ENCODE measurements at regions not wholly inside any gene's neighbourhood (a gene's known extent, or its start where the extent isn't known, plus 50 kb on each side); places are given as distances from the start of the nearest gene placed in this dataset.

DNA sequence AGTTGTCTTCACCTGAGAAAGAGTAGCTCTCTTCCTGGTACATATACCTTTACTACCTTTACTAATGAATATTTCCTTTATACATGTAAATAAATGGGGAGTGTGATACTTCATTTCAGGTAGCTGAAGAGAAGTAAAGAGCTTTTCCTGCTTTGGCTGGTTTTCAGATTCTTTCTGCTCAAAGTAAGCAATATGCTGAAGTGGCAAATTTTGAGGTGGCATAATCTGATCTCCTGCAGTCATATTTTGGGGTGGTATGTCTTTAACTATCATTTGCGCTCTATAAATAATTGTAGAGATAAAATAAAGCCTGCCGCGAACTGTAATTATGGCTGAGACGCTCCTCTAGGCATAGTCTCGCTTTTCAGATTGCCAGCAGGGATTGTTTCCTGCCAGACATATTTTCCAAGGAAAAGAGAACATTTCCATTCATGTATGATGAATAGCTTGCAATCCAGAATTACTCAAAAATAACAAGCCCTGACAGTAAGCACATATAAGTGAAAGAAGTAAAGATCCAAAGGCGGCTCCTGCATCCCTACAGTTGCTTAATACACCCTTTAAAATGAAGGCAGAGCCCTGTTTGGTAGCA lies 200.7 kb downstream of the C12orf50 start:
- no peak for FAIRE-seq

DNA sequence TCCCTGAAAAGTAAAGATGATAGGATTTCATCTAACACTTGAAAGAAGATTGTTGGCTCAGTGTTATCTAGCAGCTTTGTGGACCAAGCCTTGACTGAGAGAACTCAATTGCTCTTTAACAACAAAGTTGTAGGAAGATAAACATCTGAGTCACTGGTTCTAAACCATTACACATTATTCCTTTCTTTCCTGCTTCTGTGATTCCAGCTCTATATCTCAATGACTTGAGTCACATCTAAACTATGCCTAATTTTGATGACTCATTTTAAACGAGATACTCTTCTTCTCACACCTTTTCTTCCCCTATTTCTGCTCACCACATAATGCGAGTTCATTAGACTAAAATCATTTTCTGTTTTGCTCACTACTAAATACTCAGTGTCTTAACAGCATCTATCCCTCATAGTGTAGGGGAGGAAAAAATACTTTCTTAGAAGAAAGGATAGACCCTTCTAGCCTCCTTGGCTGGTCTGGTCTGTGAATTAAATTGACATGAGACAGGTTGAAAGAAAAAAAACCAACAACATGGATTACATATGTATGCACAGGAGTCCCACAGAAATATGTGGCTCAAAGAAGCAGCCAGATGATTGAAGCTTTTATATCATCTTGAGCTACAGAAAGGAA lies 201.4 kb downstream of the C12orf50 start:
- no peak for FAIRE-seq

DNA sequence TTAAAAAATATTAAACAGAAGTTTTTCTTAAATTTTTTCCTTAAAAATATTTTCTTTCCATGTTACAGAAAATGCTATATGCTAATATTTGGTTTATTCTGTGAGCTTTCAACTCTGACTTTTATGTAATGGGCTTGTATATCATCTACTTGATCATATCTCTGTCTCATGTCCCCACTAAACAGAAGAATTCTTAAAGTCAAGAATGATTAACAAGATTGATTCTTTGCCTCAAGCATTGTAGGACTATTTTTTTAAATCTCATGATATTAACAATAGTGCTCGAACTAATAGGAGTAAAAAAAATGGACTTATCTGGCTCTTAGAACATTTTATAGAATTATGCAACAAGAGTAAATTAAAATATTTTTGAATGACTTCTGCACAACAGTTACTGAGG lies 206.3 kb downstream of the C12orf50 start:
- no peak for FAIRE-seq

DNA sequence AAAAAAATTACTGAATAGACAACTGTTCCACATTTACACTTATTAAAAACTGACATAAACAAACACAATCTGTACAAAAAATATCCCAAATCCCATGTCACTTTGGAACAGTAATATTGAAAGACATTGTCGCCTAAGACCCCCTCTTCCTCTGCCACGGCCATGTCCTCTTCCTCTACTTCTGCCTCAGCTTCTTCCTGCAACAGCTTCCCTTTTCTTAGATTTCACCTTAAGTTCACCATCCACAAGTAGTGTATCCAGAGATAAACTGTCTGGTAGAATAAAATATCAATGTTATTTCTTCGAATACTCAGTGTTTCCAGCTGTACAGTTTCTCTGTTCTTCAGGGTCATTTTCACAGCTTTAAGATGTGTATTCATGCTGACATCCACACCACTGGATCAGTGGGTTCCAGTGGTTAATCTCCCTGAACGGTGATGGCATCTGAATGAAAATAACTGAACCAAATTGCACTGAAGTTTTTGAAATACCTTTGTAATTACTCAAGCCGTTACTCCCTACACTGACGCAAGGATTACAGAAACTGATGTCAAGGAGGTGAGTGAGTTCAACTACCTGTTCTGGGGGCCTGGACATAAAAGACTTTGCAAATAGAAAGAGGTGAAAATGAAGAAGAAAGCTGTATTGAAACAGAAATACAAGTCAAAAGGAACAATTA lies 208.5 kb downstream of the C12orf50 start:
- FAIRE-seq = no peak

DNA sequence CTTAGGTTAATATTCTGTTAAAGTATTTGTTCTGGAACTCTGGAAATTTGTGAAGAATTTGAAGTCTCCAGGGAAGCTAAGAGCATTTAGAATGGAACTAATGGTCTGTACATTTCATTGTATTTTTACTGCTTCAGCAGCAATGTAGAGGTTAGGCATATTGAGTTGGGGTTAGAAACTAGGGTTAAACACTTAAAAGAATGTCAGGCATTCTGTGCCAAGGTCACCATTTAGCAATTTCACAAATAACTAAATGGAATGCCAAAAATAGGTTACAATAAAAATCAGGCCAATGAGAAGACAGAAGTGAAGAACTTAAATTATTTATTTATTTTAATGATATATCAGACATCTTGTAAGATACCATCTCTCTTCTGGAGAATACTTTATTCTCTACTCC lies 210.8 kb downstream of the C12orf50 start:
- no peak for FAIRE-seq

DNA sequence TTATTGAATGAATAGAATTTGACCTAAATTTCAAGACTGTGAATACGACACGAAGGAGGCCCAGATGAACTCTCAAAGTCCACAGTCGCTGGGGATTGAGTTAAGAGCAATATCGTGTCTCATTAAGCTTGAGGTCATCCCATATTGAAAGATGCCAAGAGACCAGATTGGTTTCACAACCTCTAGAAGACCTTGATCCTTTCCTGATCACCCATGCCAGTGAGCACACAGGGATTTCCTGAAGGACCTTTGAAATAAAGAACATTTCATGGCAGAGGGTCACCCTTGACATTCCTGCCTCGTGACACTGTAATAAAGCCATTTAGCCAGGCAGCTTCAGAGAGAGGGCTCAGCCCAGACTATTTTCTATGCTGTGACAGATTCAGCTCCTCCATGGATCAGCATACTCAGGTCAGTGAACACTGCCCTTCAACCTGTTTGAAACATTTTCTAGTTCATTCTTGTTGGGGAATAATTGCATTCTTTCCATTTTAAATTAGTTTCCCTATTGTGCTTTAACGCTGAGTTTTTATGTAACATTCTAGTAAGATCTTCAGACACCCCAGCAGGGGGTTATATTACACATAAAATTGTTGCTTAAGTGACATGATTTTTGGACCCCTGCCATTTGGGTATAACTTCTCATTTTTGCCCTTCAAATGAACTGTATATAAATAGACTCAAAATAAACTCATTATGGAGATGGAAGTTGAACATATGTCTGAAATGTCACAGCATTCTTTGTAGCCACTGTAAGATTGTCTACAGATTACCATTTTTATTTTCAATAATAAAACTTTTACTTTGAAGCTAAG lies 213.2 kb downstream of the C12orf50 start:
- no peak for FAIRE-seq

DNA sequence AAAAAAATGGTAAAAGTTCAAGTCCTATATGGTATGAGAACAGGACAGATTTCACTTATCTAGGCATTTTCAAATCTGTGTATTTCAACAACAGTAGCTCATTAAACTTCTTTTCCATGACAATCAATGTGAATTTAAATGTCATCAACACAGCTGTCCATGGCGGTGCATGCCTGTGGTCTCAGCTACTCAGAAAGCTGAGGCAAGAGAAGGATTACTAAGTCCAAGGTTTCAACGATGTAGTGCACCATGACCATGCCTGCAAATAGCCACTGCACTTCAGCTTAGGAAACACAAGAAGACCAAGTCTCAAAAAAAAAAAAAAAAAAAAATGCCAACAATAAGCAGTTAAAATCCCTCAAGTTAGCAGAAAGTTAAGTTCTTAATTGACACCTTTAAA lies 214.6 kb downstream of the C12orf50 start:
- no peak for FAIRE-seq

DNA sequence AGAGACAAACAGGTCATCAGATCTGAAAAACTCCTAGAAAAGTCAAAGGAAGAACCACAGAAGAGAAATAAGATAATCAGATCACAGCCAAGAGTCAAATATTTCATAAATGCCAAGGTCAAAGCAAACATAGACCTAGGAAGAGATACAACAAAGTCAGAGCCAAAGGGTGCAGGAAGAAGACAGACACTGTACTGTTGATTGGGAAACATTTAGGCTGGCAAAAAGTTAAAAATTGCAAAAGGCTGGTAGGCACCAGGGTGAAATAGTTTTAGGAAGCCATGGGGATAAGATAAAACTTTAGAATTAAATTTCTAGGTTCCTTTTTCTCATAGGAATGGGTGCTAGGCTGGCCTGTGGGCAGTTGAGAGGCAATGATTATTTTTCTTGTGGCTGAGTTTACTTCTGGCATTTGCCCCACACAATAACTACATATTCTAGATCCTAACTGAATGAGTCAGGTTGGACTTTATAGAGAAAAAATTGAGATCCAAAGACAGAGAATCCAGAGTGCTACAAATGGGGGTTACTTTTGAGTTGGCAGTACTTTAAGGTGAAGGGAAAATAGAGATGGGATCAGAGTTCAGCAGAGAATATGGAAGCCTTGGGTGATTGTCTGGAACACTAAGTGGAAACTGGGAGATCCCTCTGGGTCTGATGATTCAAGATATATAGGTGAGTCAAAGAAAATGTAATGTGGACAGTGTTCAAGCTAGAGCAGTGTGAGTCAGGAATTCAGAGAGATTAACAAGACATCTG lies 215.5 kb downstream of the C12orf50 start:
- no peak for FAIRE-seq

DNA sequence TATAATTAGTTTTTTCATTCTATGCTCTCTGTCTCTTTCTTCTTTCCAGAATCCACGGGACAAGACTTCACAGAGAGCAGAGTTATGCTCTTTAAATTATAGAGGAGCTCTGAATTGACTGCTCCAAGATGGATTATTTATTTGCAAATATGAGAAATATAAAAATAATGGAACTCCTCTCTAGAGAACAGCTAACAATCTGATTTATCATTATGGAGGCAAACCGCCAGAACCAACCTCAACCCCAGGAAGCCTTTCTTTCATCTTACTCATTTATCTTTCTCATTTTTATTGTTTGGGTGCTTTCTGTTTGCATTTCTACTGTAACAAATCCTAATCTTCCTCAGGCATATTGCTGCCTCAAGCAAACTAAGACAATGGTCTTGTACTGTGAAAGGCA lies 216.5 kb downstream of the C12orf50 start:
- no peak for FAIRE-seq

DNA sequence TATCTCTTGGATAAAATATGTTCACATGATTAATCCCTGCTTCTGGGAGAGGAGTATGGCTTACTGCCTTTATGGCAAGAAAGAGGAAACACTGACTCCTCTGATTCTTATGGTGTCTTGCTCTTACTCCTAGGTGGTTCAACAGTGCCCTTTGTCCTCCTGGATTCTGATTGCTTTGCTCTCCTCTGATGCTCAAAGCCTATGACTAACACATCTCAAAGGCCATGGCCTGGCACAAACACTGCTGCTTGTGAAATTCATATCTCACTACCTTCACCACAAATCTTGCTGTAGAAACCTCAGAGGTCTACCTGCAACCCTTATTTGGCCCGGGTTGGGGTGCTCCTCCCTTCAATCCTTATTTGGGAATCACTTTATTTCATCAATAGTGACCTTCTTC lies 217.2 kb downstream of the C12orf50 start:
- FAIRE-seq = no peak

DNA sequence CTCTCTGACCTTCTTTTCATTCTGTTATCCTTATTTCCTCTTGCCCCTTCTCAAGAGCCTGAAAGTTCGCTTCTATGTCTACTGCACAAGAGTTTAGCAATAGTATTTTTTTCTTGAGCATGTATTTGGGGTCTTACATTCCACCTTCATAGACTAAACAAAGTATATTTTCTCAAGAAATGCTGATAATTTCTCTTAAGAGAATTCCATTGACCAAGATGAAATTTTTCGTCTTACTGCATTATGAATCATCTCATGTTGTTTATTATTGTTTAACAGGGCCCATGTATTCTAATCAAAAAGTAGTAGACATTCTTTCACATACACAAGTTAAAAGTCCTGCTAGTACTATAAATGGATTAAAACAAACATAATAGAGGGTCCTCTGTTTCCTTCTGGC lies 219.3 kb downstream of the C12orf50 start:
- no peak for FAIRE-seq

DNA sequence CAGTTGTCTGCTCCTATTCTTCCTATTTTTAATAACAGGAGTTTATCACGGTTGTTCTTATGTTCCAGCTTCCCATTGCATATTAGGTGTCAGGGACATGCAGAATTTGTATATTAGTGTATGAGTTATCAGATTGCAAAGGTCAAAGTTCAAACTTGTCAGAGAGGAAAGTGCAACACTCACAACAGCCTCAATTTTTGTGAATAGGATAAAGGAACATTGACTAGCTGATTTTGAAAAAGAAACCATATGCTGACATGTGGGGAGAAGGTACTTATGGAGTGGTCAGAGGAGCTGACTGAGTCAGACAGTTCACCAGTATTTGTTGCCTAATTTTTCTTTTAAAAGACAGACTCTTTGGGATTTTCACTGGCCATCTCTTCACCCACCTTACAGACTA lies 222.1 kb downstream of the C12orf50 start:
- no peak for FAIRE-seq

DNA sequence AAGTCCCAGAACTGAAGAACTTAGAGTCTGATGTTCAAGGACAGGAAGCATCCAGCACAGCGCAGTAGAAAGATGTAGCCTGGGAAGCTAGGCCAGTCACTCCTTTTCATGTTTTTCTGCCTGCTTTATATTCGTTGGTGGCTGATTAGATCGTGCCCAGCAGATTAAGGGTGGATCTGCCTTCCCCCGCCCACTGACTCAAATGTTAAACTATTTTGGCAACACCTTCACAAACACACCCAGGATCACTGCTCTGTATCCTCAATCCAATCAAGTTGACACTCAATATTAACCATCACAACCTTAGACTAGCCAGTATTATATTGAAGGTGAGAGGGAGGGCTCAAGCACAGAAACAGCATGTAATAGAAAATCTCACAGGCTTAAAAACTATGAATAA lies 222.9 kb downstream of the C12orf50 start:
- FAIRE-seq = no peak

DNA sequence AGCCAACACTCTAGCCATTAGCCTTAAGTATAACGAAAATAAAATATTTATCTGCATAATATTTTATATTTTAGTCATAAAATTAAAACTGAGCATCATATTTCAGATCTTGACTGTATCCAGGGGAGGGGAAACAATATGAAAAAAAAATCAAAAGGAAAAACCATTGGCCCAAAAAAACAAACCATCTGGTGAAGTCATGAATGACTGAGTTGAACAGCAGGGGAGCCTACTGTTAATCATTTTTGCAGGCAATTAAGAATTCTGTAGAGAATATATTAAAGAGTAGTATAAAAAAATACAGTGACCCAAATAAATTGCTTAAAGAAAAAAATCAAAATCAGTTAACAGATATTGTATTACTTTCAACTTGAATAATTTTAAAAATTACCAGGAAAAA lies 224.8 kb downstream of the C12orf50 start:
- no peak for FAIRE-seq

DNA sequence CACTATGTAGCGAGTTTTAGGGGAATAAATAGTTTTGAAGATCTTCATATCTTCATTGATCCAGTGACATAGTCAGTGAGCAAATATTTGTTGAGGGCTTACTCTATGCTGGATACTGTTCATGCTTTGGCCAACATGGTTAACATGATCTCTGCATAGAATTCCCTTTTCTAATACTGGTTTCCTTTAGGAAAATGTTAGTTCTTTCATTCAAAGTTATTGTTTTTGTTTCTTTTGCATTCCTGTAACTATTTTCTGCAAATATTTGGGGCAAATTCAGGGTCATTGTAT lies 226.5 kb downstream of the C12orf50 start:
- no peak for FAIRE-seq

DNA sequence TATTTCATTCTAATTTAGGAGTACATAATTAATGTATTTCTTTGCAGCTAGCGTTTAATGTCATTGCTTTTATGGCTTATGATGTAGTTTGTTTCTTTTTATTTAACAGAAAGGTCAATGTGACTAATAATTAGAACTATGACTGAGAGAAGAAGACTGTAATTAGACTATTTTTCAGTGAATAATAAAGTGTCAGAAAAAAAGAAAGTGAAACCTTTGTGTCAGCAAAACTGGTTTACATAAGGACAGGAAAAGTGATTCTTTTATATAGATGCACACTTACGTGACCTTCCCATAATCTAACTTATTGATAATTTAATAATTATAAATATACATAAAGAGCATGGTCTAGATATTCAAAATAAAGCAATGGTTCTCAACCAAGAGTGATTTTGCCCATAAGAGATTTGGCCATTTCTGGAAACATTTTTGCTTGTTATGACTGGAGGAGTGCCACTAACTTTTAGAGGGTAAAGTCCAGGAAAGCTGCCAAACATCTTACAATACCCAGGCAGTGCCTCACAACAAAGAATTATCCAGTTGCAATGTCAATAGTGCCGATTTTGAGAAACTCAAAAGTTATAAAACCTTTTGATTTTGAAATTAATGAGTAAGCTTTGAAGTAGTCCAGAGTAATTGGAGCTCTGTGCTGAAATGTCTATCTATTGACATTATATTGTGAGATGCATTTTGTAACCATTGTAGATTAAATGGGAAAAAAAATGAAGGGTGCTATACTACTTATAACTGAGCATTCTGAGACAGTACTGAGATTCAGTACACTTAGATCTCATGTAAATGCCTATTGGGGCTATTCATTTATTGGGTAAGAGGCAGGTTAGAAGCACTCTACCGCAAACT lies 227.1 kb downstream of the C12orf50 start:
- no peak for FAIRE-seq

DNA sequence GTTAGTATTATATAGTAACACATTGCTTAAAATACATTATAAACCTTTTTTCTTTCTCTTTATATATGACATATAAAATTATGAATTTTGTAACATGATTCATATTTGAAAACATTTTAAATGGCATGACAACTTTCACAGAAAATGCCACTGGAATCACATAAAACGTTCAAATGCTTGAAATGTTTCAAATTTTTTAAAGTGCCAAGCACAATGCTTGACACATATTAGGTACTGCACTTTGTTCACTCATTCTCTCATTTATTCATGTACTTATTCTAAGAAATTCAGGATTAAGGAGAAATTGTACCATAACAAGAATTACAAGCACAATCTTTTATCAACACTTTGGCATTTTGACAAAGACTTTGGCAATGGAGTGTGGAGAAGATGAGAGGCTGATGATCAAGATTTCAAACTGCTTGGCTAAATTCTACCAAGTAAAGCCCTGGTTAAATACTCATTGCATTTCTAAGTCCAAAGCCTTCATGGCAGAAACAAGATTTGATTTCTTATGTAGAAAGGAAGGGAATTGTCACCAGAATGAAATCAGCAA lies 232.2 kb downstream of the C12orf50 start:
- FAIRE-seq = no peak

DNA sequence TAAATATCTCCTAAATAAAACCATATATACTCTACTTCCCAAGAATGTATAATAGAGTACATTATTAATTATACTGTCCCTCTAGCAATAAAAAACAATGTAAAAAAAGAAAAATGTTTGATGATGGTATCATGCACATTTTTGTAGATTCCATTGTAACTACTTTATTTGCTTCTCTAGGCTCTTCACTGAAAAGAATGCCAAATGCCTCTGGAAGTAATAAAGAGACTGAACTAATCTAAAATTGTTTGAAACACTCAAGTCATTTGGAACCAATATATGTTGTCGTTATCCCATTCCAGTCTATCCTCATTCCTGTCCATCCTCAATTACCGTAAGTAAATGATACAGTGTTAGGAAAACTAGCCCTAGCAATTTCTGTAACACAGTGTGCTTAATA lies 233.6 kb downstream of the C12orf50 start:
- FAIRE-seq = no peak

DNA sequence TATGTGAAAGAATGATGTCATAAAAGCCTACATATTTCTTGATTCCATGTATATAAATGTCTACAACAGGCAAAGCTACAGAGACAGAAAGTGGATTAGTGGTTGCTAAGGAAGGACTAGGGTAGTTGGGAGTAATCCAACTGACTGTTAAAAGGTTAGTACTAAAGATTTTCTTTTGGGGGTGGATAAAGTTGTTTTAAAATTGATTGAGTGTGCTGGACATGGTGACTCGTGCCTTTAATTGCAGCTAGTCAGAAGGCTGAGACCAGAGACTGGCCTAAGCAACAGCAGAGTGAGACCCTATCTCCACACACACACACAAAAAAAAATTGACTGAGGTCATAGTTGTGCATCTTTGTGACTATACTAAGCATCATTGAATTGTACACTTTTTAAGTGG lies 234.3 kb downstream of the C12orf50 start:
- FAIRE-seq = no peak

DNA sequence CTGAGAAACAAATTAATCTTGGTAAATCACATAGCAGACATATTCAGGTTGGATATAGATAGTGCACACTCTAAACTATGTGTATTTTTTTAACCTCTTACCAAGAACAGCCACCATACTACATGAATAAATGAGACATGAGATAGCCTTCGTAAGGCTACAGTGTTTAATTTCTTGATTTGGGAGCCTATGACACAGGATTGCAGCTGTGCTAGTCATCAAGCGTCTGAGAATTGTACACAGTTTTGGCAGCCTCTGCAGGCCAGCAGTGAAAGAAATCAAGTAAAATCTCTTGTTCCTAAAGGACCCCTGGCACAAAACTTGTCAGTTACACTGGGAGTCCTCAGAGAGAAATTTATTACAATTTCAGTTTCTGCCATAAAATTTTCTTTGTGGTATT lies 236.1 kb downstream of the C12orf50 start:
- no peak for FAIRE-seq

DNA sequence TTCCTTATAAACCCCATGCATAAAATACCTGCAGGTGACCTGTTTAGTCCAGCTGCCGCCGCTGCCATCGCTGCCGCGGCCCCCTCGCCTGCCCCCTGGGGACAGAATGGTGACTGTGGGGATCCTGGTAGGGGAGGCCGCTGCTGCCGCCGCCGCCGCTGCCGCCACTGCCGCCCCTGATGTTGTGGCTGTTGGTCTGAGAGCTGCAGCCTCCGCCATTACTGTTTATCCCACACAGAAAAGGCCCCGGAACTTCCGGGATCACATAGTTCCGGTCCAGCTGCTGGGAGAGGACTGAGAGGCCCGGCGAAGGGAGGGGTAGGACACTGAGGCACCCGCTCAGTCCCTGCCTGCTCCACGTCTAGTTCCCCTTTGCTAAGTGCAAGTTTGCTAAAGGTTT lies 244.9 kb downstream of the C12orf50 start:
- no peak for FAIRE-seq

DNA sequence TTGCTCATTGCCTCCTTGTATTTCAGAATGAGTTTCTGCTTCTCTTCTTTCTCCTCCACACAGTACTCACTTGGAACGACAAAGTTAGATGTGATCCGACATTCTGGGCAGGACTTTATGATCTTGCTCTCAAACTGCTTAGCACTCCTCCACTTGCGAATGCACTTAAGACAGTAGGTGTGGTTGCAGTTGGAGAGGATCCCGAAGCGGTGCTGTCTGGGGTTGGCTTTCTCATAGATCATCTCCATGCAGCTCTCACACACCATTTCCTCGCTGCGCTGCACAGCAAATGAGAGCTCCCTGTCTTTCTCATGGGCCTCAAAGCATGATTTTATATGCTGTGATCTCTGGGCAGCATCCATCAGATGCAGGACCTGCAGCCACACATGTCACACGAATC lies 245.7 kb downstream of the C12orf50 start:
- no peak for FAIRE-seq

Measured in islet of Langerhans (tissue), 1 donor.